ENCODE measurements at regions not wholly inside any gene's neighbourhood (a gene's known extent, or its start where the extent isn't known, plus 50 kb on each side); places are given as distances from the start of the nearest gene placed in this dataset.

GRCh38 chr7:12873571-12873970, 186.1 kb downstream of the ARL4A start:
- 7 to 34% methylated on average over 3 of the region's 3 CpGs for WGBS, 2 donors
- no peak overlapping the region for H3K27ac ChIP-seq
- H3K27me3 ChIP-seq = no peaks in the 10 kb centered on the region
- no peak for TF ChIP-seq POLR2A (IDR thresholded peaks at IDR 0.05)
- H3K4me3 ChIP-seq = no peak overlapping the region
- H3K4me1 ChIP-seq = no peaks in the 10 kb centered on the region
- H3K9me3 ChIP-seq = no peaks in the 10 kb centered on the region
- DNase-seq = no peak
- no peaks in the 10 kb centered on the region for H3K36me3 ChIP-seq
- intact Hi-C loops (cut with DNase I) = no loop called here

DNA sequence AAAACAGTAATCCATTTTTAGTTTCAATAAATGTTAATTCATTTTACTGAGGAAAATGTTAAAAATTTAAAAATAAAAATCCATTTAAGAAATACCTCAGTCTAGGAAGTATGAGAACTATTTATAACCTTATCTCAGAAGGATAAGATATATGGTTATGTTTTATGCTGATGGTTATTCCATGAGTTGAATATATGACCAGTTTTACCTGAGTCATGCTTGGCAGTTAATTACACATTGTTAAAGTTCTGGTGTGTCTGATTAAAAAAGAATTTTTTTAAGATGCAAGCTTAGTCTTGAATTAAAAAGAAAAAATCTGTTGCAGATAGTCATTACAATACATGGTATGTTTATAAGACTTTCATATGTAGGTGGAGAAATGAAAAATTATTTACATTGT, 191.7 kb downstream of the ARL4A start:
- no peaks in the 10 kb centered on the region for H3K36me3 ChIP-seq
- H3K4me3 ChIP-seq = no peak overlapping the region
- H3K27me3 ChIP-seq = no peaks in the 10 kb centered on the region
- DNase-seq = no peak
- intact Hi-C loops (cut with DNase I) = no loop called here
- H3K27ac ChIP-seq = no peak overlapping the region
- H3K4me1 ChIP-seq = peaks cover 0 to 3% (median 0%) of the 10 kb centered on the region in 4 donors
- TF ChIP-seq EP300 (IDR thresholded peaks at IDR 0.05) (no peak), POLR2AphosphoS5 (IDR thresholded peaks at IDR 0.05) (no peak), CTCF (IDR thresholded peaks at IDR 0.05) (no peak), POLR2A (IDR thresholded peaks at IDR 0.05) (no peak)
- H3K9me3 ChIP-seq = no peaks in the 10 kb centered on the region

- H3K4me3 ChIP-seq = no peak overlapping the region
- peaks cover 0 to 12% (median 0%) of the 10 kb centered on the region in 4 donors for H3K4me1 ChIP-seq
- intact Hi-C loops (cut with DNase I) = no loop called here
- no peak for DNase-seq
- TF ChIP-seq POLR2AphosphoS5 (IDR thresholded peaks at IDR 0.05) = no peak
- no peak for TF ChIP-seq POLR2A (IDR thresholded peaks at IDR 0.05)
- WGBS, 2 donors = 93 to 94% methylated on average over 2 of the region's 2 CpGs
- H3K27me3 ChIP-seq = no peaks in the 10 kb centered on the region
- H3K36me3 ChIP-seq = no peaks in the 10 kb centered on the region
- no peak overlapping the region for H3K27ac ChIP-seq
- no peaks in the 10 kb centered on the region for H3K9me3 ChIP-seq
These were observed 194.3 kb downstream of the ARL4A start for GRCh38 chr7:12881712-12882111.

GRCh38 chr7:12882710-12883109, 195.3 kb downstream of the ARL4A start:
- Histone ChIP-seq H3K36me3 (no peaks in the 10 kb centered on the region), H3K4me3 (no peak overlapping the region), H3K27me3 (no peaks in the 10 kb centered on the region), H3K9me3 (no peaks in the 10 kb centered on the region), H3K27ac (no peak overlapping the region), H3K4me1 (peaks cover 0 to 12% (median 0%) of the 10 kb centered on the region in 4 donors)
- no peak for DNase-seq
- TF ChIP-seq EP300 (IDR thresholded peaks at IDR 0.05) (no peak), CTCF (IDR thresholded peaks at IDR 0.05) (no peak)
- intact Hi-C loops (cut with DNase I) = no loop called here
- WGBS, 2 donors = 81 to 89% methylated on average over 1 of the region's 1 CpG

- intact Hi-C loops (cut with DNase I) = no loop called here
- peaks cover 0 to 12% (median under 1%) of the 10 kb centered on the region in 4 donors for H3K4me1 ChIP-seq
- no peaks in the 10 kb centered on the region for H3K27me3 ChIP-seq
- H3K36me3 ChIP-seq = no peaks in the 10 kb centered on the region
- no peak overlapping the region for H3K4me3 ChIP-seq
- TF ChIP-seq CTCF (IDR thresholded peaks at IDR 0.05) (no peak), POLR2AphosphoS5 (IDR thresholded peaks at IDR 0.05) (no peak), EP300 (IDR thresholded peaks at IDR 0.05) (no peak), POLR2A (IDR thresholded peaks at IDR 0.05) (no peak)
- no peak for DNase-seq
- H3K27ac ChIP-seq = no peak overlapping the region
- no peaks in the 10 kb centered on the region for H3K9me3 ChIP-seq
- 79 to 91% methylated on average over 1 of the region's 1 CpG for WGBS, 2 donors
These were observed 196.6 kb downstream of the ARL4A start for GRCh38 chr7:12884033-12884432.

DNA sequence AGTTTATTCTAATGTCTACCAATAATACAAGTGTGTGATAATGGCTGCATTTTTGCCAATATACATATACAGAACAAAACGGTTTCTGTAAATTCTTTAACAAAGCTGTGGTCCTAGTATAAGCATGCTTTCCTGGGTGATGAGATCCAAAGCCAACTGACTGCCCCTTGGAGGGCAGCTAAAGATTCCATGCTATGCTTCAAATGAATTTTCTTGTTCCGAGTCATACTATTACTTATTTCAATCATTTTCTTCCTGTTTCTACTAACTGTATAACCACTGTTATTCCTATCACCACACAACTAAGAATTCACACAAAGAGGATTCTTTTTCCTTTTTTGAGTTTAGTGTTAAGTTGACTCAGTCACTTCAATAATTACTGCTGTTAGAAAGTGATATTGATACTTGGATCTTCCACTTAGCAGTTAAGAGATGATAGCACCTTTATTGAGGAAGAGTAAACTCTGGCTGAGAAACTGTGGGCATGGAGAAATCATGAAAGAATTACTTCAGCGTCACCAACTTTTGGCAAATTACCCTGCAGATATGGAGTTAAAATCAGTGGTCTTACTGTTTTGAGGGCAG, 197.5 kb downstream of the ARL4A start:
- intact Hi-C loops (cut with DNase I) = no loop called here
- Histone ChIP-seq H3K27me3 (no peaks in the 10 kb centered on the region), H3K27ac (no peak overlapping the region), H3K4me3 (no peak overlapping the region), H3K4me1 (peaks cover 0 to 12% (median 3%) of the 10 kb centered on the region in 4 donors), H3K36me3 (no peaks in the 10 kb centered on the region), H3K9me3 (no peaks in the 10 kb centered on the region)
- DNase-seq = no peak
- no peak for TF ChIP-seq EP300 (IDR thresholded peaks at IDR 0.05)
- TF ChIP-seq CTCF (IDR thresholded peaks at IDR 0.05) = no peak
- TF ChIP-seq POLR2A (IDR thresholded peaks at IDR 0.05) = no peak
- TF ChIP-seq POLR2AphosphoS5 (IDR thresholded peaks at IDR 0.05) = no peak
- WGBS, 2 donors = 52 to 60% methylated on average over 3 of the region's 3 CpGs

Measured in sigmoid colon (tissue), 6 donors.